GOT3 (cell line): ENCODE measurements at regions not wholly inside any gene's neighbourhood (a gene's known extent, or its start where the extent isn't known, plus 50 kb on each side); places are given as distances from the start of the nearest gene placed in this dataset.
"Not testable (repeated sequence)": the region's sequence is repeated elsewhere in the genome, so short reads cannot be mapped to it uniquely, and the experiment has no call there.

Experiments used
- DNase-seq: peaks from one replicate; lab custom pipeline; 2025; ENCODE audit warnings: mixed read lengths; lab: John Stamatoyannopoulos, UW

DNA sequence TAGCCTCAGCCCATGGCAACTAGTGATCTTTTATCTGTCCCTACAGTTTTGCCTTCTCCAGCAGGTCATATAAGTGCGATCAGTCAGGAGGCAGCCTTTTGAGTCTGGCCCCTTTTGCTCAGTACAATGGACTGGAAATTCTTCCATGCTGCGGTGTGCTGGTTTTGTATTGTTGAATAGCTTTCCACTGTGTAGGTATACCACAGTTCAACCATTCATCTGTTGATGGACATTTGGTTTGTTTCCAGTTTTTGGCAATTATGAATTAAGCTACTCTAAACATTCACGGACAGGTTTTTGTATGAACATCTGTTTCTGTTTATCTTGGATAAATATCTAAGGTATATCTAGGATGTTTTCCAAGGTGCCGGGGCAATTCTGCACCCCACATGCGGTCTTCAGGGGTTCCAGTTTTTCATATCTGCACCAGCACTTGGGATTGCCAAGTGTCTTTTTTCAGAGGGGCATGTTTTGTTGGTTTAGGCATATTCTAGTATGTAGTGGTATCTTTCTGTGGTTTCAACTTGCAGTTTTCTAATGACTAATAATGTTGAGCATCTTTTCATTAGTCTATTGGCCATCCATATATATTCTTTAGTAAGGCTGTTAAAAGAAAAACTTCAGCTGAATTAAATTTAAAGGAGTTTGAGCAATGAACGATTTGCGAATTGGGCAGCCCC lies 141.0 kb downstream of the TFAP2C start:
- DNase-seq, result no peak

DNA sequence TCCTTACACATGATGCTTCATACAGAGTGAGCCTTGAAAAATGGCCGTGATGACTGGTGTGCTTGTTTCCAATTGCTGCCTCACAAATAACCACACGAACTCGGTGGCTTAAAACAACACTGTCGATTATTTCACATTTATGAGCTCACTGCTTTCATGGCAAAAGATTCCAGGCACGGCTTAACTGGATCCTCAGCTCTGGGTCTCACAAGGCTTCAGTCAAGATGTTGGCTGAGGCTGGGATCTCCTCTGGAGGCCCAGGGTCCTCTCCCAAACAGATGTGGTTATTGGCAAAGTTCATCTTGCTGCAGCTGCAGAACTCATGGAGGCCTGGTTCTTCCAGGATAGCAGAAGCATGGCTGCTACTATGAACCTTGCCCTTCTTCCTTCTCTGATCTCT lies 144.6 kb downstream of the TFAP2C start:
- DNase-seq, result no peak

DNA sequence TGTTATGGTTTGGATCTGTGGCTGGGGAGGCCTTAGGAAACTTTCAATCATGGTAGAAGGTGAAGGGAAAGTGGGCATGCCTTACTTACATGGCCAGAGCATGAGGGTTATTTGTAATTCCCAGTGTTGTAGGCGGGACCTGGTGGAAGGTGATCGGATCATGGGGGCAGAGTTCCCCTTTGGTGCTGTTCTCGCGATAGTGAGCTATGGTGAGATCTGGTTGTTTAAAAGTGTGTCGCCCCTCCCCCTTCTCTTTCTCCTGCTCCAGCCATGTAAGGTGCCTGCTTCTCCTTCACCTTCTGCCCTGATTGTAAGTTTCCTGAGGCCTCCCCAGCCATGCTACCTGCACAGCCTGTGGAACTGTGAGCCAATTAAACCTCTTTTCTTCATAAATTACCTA lies 145.8 kb downstream of the TFAP2C start:
- no peak for DNase-seq

DNA sequence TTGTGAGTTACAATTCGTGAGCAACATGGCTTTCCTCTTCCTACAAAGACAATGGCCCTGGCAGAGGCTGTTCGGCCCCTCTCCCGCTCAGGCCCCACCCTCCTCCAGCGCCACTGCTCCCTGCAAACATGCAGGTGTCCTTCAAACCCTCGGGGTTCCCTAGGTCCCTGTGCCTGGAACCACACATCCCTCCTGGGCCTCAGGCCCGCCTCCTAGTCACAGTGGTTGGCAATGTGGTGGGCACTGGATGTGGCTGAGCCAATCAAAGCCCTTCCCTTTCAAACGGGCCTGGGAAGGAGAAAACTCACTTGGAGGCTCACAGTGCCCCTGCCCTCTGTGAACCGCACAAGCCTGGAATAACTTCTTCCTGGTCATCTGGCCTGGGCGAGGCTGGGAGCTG lies 147.2 kb downstream of the TFAP2C start:
- no peak for DNase-seq

DNA sequence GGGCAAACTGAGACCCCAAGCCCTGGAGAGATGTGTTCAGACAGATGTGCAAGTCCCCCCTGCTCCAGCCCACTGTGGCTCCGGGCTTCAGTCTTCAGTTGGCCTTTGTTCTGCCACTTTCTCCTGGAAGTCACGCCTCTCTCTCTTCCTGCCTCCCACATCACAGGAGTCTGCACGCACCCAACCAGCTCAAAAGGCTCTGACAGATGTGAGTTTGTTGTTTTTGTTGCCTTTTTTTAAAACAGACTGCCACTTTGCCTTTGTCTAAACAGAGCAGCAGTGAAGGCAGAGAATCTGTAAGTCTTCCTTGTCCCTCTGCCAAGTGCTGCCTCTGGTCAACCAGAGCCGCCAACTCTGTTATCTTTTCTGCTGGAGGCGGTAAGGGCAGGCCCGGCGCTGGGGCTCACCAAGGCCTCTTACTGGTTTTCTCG lies 149.7 kb downstream of the TFAP2C start:
- no peak for DNase-seq

DNA sequence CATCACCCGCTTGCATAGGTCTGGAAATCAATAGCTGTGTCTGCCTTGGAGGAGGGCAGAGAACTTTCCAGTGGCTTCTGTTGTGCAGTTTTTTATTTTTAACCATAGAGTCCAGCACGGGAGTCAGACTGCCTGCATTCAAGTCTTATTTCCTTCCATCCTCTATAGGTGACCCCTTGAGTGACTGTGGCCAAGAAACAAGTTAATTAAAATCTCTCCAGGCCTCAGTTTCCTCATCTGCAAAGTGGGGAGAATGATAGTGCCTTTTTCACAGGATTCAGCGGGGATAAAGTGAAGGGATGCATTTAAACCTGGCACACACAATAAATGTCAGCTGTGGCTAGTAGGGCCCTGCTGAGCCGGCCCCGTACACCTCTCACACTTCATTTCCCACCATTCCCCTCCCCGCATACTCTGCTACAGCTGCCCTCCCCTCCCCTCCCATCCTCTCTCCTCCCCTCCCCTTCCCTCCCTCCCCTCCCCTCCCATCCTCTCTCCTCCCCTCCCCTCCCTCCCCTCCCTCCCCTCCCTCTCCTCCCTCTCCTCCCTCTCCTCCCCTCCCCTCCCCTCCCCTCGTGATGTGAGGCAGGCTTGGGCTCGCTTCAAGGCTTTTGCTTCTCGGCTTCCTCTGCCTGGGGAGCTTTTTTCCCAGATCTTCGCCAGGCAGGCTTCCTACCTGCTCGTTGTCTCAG lies 150.5 kb downstream of the TFAP2C start:
- no peak for DNase-seq

DNA sequence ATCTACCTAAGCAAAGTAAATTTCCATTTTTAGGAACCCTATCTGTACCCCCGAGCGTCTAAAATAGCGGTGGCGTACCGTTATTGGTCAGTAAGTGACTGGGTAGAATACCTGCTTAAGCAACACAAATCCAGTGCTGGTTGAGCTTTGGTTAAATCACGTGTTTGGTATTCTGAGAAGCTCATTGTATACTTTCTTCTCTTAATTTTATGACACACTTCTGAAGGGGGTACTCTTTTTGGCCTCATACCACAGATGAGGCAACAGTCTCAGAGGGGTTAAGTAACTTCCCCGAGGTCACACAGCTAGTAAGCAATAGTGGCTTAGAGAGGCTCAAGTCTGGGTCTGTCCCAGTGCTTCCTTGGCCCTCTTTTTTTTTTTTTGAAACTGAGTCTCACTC lies 151.2 kb downstream of the TFAP2C start:
- DNase-seq, result no peak

DNA sequence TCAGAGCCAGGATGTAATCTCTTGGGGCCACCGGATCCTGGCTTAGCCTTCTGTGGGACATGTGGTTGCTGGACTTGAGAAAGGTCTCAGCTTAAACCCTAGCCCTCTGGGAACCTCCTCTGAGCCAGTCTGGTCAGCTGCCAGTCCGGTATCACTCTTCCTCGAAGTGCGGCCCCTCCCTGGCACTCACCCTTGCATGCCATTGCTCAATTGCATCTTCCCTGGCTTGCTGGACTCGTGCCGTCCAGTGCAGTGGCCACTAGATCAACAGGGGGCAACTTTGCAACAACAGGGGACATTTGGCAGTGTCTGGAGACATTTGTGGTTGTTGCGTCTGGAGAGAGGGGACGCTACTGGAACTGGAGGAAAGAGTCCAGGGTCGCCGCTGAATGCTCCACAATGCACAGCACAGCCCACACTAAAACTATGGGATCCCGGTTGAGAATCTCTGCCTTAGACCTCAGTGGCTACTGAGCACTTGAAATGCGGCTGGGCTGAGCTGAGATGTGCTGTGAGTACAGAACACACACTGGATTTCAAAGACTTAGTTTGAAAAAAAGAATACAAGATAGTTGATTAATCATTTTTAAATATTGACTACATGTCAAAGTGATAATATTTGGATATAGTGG lies 152.1 kb downstream of the TFAP2C start:
- peak; percentile 65 for DNase-seq

DNA sequence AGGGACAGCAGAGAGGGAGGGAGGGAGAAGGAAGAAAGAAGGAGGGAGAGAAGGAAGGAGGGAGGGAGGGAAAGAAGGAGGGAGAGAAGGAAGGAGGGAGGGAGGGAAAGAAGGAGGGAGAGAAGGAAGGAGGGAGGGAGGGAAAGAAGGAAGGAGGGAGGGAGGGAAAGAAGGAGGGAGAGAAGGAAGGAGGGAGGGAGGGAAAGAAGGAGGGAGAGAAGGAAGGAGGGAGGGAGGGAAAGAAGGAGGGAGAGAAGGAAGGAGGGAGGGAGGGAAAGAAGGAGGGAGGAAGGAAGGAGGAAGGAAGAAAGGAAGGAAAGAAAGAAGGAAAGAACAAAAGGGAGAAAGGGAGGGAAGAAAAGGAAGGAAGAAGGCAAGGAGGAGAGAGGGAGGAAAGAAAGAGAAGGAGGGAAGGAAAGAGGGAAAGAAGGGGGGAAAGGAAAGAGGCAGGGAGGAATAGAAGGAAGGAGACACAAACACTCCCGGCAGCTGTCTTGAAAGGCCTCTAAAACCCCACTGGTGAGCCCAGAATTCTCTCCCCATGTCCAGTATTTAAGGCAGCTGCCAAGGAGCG lies 153.0 kb downstream of the TFAP2C start:
- not testable (repeated sequence) for DNase-seq

DNA sequence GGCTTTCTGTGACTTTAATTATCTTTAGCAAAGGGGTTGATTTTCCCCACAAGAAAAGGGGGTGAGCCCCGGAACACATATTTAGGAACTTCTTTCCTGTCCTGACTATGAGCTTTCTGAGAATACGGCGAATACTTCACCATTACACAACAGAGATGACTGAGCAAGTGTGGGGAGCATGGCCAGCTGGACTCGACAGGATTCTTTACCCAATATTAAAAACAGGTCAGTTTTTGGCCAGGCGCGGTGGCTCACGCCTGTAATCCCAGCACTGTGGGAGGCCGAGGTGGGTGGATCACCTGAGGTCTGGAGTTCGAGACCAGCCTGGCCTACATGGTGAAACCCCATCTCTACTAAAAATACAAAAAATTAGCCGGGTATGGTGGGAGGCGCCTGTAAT lies 153.7 kb downstream of the TFAP2C start:
- not testable (repeated sequence) for DNase-seq

DNA sequence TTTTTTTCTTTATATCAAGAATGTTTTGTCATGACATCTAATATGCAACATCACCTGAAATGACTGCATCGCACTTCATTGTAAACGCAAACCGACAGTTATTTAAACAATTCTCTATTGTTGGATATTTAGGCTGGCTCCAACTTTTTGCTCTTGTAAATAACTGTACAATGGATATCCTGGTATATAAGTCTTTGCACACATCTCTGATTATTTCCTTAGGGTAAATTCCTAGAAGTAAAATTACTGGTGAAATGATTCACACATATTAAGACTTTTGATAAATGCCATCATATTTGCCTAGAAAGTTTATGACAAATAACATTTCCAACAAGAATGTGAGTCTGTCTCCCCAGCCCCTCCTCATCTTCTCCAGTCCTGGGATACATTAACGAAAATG lies 154.7 kb downstream of the TFAP2C start:
- DNase-seq, result no peak

DNA sequence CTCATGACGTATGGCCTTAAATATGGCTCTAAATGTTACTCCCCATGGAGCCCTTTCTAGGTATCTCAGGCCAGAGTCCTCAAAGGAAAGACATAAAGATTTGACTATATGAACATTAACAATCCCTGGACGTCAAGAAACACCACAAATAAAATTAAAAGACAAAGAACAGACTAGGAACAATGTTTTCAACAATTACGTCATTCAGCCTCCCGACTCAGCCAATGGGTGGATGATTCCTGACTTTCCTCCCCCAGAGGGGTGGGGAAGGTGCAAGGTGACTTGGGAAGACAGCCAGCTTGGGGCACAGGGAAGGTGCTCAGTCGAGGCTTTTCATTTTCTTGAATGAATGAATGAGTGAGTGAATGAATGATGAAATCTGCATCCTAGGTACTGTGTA lies 157.4 kb downstream of the TFAP2C start:
- no peak for DNase-seq

DNA sequence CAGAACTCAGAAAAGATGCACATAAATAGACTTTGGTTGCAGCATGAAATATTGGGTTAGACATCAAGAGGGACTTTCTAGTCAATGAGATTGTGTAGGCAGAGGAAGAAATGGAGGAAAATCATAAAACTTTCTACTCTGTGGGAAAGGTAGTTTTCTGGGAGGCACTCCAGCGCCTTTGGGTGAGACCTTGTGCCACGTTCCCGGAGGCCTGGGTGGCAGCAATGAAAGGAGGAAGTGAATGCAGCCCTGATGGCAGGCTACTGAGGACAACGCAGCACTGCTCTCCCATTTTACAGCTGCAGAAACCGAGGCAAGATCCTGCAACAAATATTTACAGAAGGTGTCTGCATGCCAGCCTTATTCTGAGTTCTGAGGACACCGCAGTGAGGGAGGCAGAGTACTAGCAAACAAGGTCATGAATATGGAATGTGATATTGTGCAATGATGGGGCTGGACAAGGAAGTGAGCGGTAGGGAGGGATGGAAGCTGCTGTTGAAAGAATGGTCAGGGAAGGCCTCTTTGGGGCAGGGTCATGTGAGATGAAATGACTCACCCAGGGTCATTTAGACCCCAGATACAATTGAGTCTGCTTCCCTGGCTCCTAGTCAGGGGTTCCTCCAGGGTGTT lies 159.1 kb downstream of the TFAP2C start:
- DNase-seq, result peak; percentile 38

DNA sequence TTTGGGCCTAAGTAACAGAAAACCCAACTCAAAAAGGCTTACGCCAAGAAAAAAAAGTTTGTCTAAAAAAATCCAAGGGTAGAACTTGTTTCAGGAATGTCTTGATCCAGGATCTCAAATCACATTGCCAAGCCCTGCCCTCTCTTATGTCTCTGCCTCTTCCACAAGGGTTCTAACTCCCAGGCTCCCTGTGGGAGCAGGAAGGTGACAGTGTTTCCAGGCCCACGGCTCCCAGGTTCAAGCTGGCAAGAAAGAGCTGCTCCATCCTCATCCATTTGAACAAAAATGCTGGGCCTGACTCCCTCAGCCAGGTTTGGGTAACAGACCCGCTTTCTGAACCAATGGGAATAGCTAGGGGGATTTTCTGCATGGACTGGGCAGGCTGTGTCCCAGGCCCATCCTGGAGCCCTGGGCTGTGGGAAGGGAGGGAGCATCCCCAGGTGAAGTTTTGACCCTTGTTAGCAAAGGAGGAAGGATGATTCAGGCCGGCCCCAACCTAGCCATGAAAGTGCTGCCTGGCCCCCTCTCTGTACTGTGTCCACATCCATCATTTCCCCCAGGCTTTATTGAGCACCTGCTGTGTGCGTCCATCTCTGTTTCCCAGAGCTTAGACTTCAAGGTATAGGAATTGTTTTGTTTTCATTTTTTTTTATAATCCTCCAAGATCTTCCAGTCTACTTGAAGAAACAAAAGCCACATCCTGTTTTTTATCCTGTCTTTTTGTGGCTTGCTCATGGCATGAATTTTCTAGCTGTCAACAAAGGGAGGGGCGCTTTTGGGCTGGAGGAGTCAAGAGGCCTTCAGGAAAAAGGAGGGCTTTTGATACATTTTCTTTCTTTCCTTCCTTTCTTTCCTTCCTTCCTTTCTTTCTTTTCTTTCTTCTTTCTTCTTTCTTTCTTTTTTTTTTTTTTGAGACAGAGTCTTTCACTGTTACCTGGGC lies 159.8 kb downstream of the TFAP2C start:
- DNase-seq, result no peak

DNA sequence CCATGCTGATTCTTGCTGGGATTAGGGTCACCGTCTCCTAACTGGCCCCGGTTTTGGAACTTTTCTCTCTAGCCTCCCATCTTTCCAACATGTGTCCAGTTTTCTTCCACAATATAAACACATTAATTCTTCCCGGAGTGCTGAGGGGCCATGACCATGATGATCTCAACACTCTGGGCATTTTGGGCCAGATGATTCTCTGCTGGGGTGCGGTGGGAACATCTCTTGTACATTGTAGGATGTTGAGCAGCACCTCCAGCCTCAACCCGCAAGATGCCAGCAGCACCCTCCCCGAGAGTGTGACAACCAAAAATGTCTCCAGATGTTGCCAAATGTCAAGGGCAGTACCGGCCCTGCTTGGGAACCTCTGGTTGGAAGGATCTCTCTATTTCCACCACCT lies 164.8 kb downstream of the TFAP2C start:
- DNase-seq, result no peak

DNA sequence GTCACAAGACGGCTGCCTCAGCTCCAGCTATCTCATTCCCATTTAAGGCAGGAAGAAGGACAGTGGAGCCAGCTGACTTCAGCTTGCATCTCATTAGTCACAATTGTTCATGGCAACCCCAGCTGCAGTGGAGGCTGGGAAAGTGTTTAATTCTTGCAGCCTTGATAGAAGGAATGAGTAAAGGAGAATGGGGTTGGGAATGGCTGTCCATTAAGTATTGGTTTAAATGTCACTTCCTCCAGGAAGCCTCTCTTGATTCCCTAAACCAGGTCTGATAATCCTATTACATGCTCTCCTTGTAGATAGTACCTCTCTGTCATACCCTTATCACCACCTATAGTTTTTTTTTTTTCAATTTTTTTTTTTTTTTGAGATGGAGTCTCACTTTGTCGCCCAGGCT lies 166.4 kb downstream of the TFAP2C start:
- no peak for DNase-seq

DNA sequence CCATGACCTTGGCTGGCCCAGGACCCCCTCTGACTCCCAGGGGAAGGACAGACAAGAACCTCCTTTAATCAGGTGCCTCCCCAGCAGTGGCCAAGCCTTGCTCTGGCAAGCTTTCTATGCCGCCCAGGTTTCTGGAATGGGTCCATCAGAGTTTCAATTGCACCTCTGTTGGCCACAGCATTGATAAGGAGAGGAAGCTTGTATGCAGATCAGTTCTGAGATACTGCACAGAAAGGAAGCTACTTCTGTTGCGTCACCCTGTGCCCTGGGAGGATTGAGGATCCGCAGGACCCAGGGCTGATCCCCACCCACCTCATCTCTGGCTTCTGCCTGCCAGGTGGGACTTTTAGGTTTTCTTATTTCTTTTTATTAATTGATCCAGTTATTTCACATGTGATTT lies 167.2 kb downstream of the TFAP2C start:
- DNase-seq, result no peak

DNA sequence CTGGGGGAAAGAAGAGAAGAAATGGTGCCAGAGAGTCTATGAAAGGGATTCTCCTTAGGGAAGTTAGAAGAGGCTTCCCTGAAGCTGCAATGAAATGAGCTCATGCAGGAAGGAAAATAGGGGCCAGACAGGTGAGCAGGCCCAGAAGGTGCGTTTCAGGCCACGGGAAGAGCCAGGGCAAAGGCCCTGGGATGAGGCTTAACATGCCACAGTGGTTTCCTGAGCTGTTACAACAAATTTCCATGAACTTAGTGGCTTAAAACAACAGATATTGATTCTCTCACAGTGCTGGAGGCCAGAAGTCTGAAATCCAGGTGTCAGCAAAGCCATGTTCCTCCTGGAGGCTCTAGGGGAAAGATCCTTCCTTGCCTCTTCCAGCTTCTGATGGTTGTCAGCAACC lies 167.9 kb downstream of the TFAP2C start:
- no peak for DNase-seq

DNA sequence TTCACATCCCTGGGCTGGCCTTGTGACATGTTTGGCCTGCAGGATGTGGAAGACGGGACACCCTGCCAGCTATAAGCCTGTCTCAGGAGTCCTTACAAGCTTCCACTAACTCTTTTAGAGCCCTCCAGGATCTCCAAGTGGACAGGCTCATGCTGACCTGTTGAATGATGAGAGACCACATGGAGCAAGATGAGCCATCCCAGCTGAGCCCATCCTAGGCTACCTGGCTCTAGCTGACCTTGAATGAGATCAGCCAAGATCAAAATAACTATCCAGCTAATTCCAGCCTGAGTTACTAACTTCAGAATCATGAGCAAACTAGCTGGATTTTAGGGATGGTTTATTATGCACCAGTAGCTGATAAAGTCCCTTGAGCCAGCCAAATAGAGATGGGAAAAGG lies 169.5 kb downstream of the TFAP2C start:
- no peak for DNase-seq

DNA sequence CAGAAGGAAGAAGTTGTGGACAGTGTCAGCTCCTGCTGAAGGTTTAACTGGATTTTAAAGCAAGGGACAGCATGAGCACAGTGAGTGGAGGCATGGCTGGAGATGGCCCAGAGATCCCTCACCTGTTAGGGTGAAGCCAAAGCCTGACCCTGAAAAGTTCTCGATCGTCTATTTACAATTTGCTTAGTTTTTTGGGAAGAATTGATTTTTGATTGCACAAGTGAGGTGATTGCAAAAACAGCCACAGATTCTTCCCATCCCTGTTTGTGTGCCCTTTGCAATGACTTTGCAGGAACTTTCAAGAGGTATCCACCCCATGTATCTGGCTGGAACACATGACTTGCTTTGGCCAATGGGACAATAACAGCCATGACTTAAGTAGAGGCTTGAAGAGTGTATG lies 170.1 kb downstream of the TFAP2C start:
- no peak for DNase-seq

DNA sequence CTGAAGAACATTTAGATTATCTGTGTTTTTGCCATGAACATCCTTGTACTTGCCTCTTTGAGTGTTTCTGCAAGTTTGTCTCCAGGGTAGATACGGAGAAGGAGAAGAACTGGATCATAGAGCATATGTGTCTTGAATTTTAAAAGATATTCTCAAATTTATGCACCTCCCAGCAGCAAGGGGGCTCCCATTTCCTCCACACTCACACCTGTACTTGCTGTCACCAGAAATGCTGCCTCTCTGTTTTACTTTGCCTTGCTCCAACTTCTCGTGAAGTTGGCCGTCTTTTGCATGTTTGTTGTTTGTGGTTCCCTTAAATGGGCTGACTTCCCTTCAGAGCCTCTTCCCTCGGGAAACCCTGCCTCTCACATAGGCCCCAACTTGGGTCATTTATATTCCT lies 171.0 kb downstream of the TFAP2C start:
- DNase-seq, result no peak
